ENCODE measurements at regions not wholly inside any gene's neighbourhood (a gene's known extent, or its start where the extent isn't known, plus 50 kb on each side); places are given as distances from the start of the nearest gene placed in this dataset.

- TF ChIP-seq CTCF (IDR thresholded peaks at IDR 0.05), result no peak
- no peak for TF ChIP-seq BHLHE40 (IDR thresholded peaks at IDR 0.05; ENCODE audit: low read depth, low read length)
- no peak for TF ChIP-seq TFCP2L1 (CRISPR knock-in tag; IDR thresholded peaks at IDR 0.05)
- no peak for TF ChIP-seq E2F6 (IDR thresholded peaks at IDR 0.05; ENCODE audit: borderline replicate concordance, low read depth)
- no peak for TF ChIP-seq RCOR1 (IDR thresholded peaks at IDR 0.05; ENCODE audit: low read depth, low read length)
- no peak for TF ChIP-seq MAFK (IDR thresholded peaks at IDR 0.05; ENCODE audit: partially characterized antibody)
- no peak for TF ChIP-seq EP300 (IDR thresholded peaks at IDR 0.05)
- TF ChIP-seq NPAS2 (CRISPR knock-in tag; IDR thresholded peaks at IDR 0.05; ENCODE audit: borderline replicate concordance), result no peak
- TF ChIP-seq USF2 (IDR thresholded peaks at IDR 0.05), result no peak
These were observed 176.4 kb upstream of the TCF4 start for GRCh38 chr18:55764386-55764785.
